ENCODE measurements at regions not wholly inside any gene's neighbourhood (a gene's known extent, or its start where the extent isn't known, plus 50 kb on each side); places are given as distances from the start of the nearest gene placed in this dataset.

GRCh38 chr13:74201530-74201929 is 67.3 kb upstream of the KLF12 start:
- Histone ChIP-seq H3K4me3 (ENCODE audit: low read depth, low read length, poor library complexity, severe bottlenecking) (no peak overlapping the region), H3K27ac (ENCODE audit: low read depth, low read length, poor library complexity, severe bottlenecking) (no peak overlapping the region), H3K9ac (ENCODE audit: low read length) (no peak overlapping the region), H3K36me3 (ENCODE audit: insufficient read depth, low read length) (no peaks in the 10 kb centered on the region), H2AFZ (ENCODE audit: low read length) (no peak overlapping the region), H3K9me2 (ENCODE audit: low read depth, low read length) (no peaks in the 10 kb centered on the region), H4K20me1 (ENCODE audit: insufficient read depth, low read length) (no peaks in the 10 kb centered on the region), H3F3A (ENCODE audit: insufficient read depth, low read length) (no peaks in the 10 kb centered on the region), H3K9me3 (ENCODE audit: low read length) (no peaks in the 10 kb centered on the region), H3K4me2 (ENCODE audit: low read length) (no peak overlapping the region), H3K4me1 (ENCODE audit: insufficient read depth, low read length, severe bottlenecking) (no peaks in the 10 kb centered on the region), H3K79me2 (ENCODE audit: insufficient read depth, low read length) (no peaks in the 10 kb centered on the region), H3K27me3 (ENCODE audit: insufficient read depth, low read length) (no peaks in the 10 kb centered on the region)
- TF ChIP-seq CTCF (IDR thresholded peaks at IDR 0.05; ENCODE audit: low read length) (no peak), EZH2 (IDR thresholded peaks at IDR 0.05; ENCODE audit: borderline replicate concordance, low read length) (no peak)

- H3K27ac ChIP-seq (ENCODE audit: low read depth, low read length, poor library complexity, severe bottlenecking), result no peak overlapping the region
- H3K9me2 ChIP-seq (ENCODE audit: low read depth, low read length), result no peaks in the 10 kb centered on the region
- no peak overlapping the region for H2AFZ ChIP-seq (ENCODE audit: low read length)
- no peak overlapping the region for H3K4me3 ChIP-seq (ENCODE audit: low read depth, low read length, poor library complexity, severe bottlenecking)
- no peaks in the 10 kb centered on the region for H3F3A ChIP-seq (ENCODE audit: insufficient read depth, low read length)
- no peaks in the 10 kb centered on the region for H3K4me1 ChIP-seq (ENCODE audit: insufficient read depth, low read length, severe bottlenecking)
- TF ChIP-seq EZH2 (IDR thresholded peaks at IDR 0.05; ENCODE audit: borderline replicate concordance, low read length) (no peak), CTCF (IDR thresholded peaks at IDR 0.05; ENCODE audit: low read length) (no peak)
- no peaks in the 10 kb centered on the region for H3K36me3 ChIP-seq (ENCODE audit: insufficient read depth, low read length)
- no peaks in the 10 kb centered on the region for H4K20me1 ChIP-seq (ENCODE audit: insufficient read depth, low read length)
- H3K4me2 ChIP-seq (ENCODE audit: low read length), result no peak overlapping the region
- no peak overlapping the region for H3K9ac ChIP-seq (ENCODE audit: low read length)
- no peaks in the 10 kb centered on the region for H3K79me2 ChIP-seq (ENCODE audit: insufficient read depth, low read length)
- no peaks in the 10 kb centered on the region for H3K9me3 ChIP-seq (ENCODE audit: low read length)
- no peaks in the 10 kb centered on the region for H3K27me3 ChIP-seq (ENCODE audit: insufficient read depth, low read length)
Observed at GRCh38 chr13:74200081-74200480, 65.9 kb upstream of the KLF12 start.

GRCh38 chr13:74197677-74198429 is 63.6 kb upstream of the KLF12 start:
- H3K4me1 ChIP-seq (ENCODE audit: insufficient read depth, low read length, severe bottlenecking), result no peaks in the 10 kb centered on the region
- H4K20me1 ChIP-seq (ENCODE audit: insufficient read depth, low read length), result no peaks in the 10 kb centered on the region
- no peaks in the 10 kb centered on the region for H3F3A ChIP-seq (ENCODE audit: insufficient read depth, low read length)
- H3K36me3 ChIP-seq (ENCODE audit: insufficient read depth, low read length), result no peaks in the 10 kb centered on the region
- no peak for TF ChIP-seq CTCF (IDR thresholded peaks at IDR 0.05; ENCODE audit: low read length)
- TF ChIP-seq EZH2 (IDR thresholded peaks at IDR 0.05; ENCODE audit: borderline replicate concordance, low read length), result no peak
- no peaks in the 10 kb centered on the region for H3K9me3 ChIP-seq (ENCODE audit: low read length)
- H3K27me3 ChIP-seq (ENCODE audit: insufficient read depth, low read length), result no peaks in the 10 kb centered on the region
- H3K9ac ChIP-seq (ENCODE audit: low read length), result no peak overlapping the region
- H3K9me2 ChIP-seq (ENCODE audit: low read depth, low read length), result no peaks in the 10 kb centered on the region
- no peak overlapping the region for H2AFZ ChIP-seq (ENCODE audit: low read length)
- H3K27ac ChIP-seq (ENCODE audit: low read depth, low read length, poor library complexity, severe bottlenecking), result no peak overlapping the region
- no peaks in the 10 kb centered on the region for H3K79me2 ChIP-seq (ENCODE audit: insufficient read depth, low read length)
- H3K4me2 ChIP-seq (ENCODE audit: low read length), result no peak overlapping the region
- no peak overlapping the region for H3K4me3 ChIP-seq (ENCODE audit: low read depth, low read length, poor library complexity, severe bottlenecking)

Data from OCI-LY1 (cell line).